K562 (cell line): ENCODE measurements at regions not wholly inside any gene's neighbourhood (a gene's known extent, or its start where the extent isn't known, plus 50 kb on each side); places are given as distances from the start of the nearest gene placed in this dataset.

ENCODE experiments used
- ATAC-seq: fragments of 200-7000 bp; cut with Tn5 transposase; 3 replicates; pipeline ENCODE4 v1.9.1; 2020; ENCODE audit warnings: moderate library complexity
- BruUV-seq: library from RNA; stranded (reverse); fragments of 400-500 nt; replicated peaks from 2 replicates; lab custom pipeline; 2021; lab: Mats Ljungman, UMichigan
- CTCF ChIA-PET: fragments of 300-600 bp; formaldehyde crosslinking; extraction: SDS; loops from one replicate; lab custom pipeline; 2021; ENCODE audit warnings: low intra/inter-chr PET ratio; lab: Yijun Ruan, JAX
- POLR2A ChIA-PET: fragments of 300-600, 350-650 bp; sonication (Branson Sonifier 250); formaldehyde crosslinking; extraction: SDS; loops from one replicate; lab custom pipeline; 2021; ENCODE audit warnings: antibody characterized with exemption, inconsistent platforms; lab: Yijun Ruan, JAX
- DNase-seq, 4 experiments: peaks; one replicate each; pipeline versions ENCODE4 v3.0.0 to v3.0.0-alpha.2; 2011 to 2018; ENCODE audit warnings: low spot score in 3 of 4, mixed read lengths in 3 of 4; ENCODE audit errors: extremely low read depth in 1 of 4
- FAIRE-seq: peaks from 2 replicates; lab custom pipeline; 2011; peaks lifted over from hg19 to GRCh38; lab: Jason Lieb, UNC
- H2AFZ ChIP-seq: 2 replicates; pipeline ENCODE4 v1.6.0; 2011; ENCODE audit warnings: low read depth, low read length, control low read depth, inconsistent platforms
- H3K27ac ChIP-seq: fragments of 200-600 bp; 3 replicates; pipeline ENCODE4 v1.8.0; 2011; ENCODE audit warnings: low read depth, mild to moderate bottlenecking, control low read depth, inconsistent platforms, low read length, moderate library complexity, mixed read lengths; ENCODE audit errors: extremely low read depth
- H3K27me3 ChIP-seq, 2 experiments: fragments of 300-600 bp in 1 of 2; 2 replicates in 1 of 2; 3 replicates in 1 of 2; pipeline versions ENCODE4 v1.6.0 to v1.8.0; 2011; ENCODE audit warnings: inconsistent platforms in 2 of 2, low read length in 2 of 2, mild to moderate bottlenecking in 1 of 2, mixed read lengths in 1 of 2, moderate library complexity in 1 of 2; ENCODE audit not compliant: control insufficient read depth in 2 of 2, insufficient read depth in 2 of 2
- H3K36me3 ChIP-seq: fragments of 300-600 bp; 3 replicates; pipeline ENCODE4 v1.8.0; 2011; ENCODE audit warnings: mild to moderate bottlenecking, low read length, inconsistent platforms; ENCODE audit not compliant: control insufficient read depth, insufficient read depth
- H3K4me1 ChIP-seq, 2 experiments: fragments of 200-600 bp in 1 of 2; replicated peaks in 1 of 2; 2 replicates in 1 of 2; 3 replicates in 1 of 2; pipeline versions ENCODE4 v1.5.1 to v1.8.0; 2011; ENCODE audit warnings: inconsistent platforms in 2 of 2, low read length in 2 of 2, mild to moderate bottlenecking in 1 of 2, mixed read lengths in 1 of 2, moderate library complexity in 1 of 2; ENCODE audit not compliant: control insufficient read depth in 2 of 2, insufficient read depth in 2 of 2
- H3K4me2 ChIP-seq: 2 replicates; pipeline ENCODE4 v1.6.1; 2011; ENCODE audit warnings: low read length, control low read depth, inconsistent platforms, mixed read lengths; ENCODE audit not compliant: insufficient read depth
- H3K4me3 ChIP-seq: fragments of 200-600 bp; sonication (generic), shearing (Covaris generic); 2 replicates; pipeline ENCODE4 v1.5.1; 2016; ENCODE audit warnings: control low read depth, inconsistent platforms
- H3K79me2 ChIP-seq: fragments of 200-600 bp; 3 replicates; pipeline ENCODE4 v1.8.0; 2011; ENCODE audit warnings: low read length, inconsistent platforms; ENCODE audit not compliant: control insufficient read depth, insufficient read depth
- H3K9ac ChIP-seq, 2 experiments: 2 replicates each; pipeline versions ENCODE4 v1.6.0 to v1.6.1; 2011; ENCODE audit warnings: low read depth in 2 of 2, low read length in 2 of 2, control low read depth in 1 of 2, inconsistent platforms in 1 of 2, mild to moderate bottlenecking in 1 of 2, mixed read lengths in 1 of 2; ENCODE audit not compliant: insufficient read depth in 1 of 2
- H3K9me1 ChIP-seq: one replicate; pipeline ENCODE4 v1.6.0; 2011; ENCODE audit warnings: inconsistent platforms, mild to moderate bottlenecking, low read length, moderate library complexity; ENCODE audit not compliant: control insufficient read depth, insufficient read depth
- H3K9me3 ChIP-seq: replicated peaks from 2 replicates; pipeline ENCODE4 v1.5.1; 2011; ENCODE audit warnings: low read depth, low read length, inconsistent platforms; ENCODE audit not compliant: control insufficient read depth, insufficient read depth
- H4K20me1 ChIP-seq: replicated peaks from 2 replicates; pipeline ENCODE4 v1.6.1; 2011; ENCODE audit warnings: low read length, inconsistent platforms, mixed read lengths; ENCODE audit not compliant: control insufficient read depth, insufficient read depth
- HCFC1 ChIP-seq: IDR thresholded peaks from 2 replicates; pipeline ENCODE4 v1.6.1; 2012; ENCODE audit warnings: low read depth, low read length, improper control_type of control experiment
- HDAC6 ChIP-seq: IDR thresholded peaks from 2 replicates; pipeline ENCODE4 v1.6.1; 2012; ENCODE audit warnings: low read depth, mild to moderate bottlenecking, control low read depth, inconsistent platforms, low read length, moderate library complexity
- HNRNPH1 ChIP-seq: fragments of 200-400 bp; formaldehyde crosslinking; optimal IDR thresholded peaks from 2 replicates; pipeline ENCODE3; 2017; ENCODE audit warnings: low read depth, mild to moderate bottlenecking, low read length, moderate library complexity
- POLR2B ChIP-seq: fragments of 450-650 bp; IDR thresholded peaks from 2 replicates; pipeline ENCODE4 v1.6.1; 2018; ENCODE audit warnings: low read depth; ENCODE audit not compliant: partially characterized antibody
- POLR2G ChIP-seq: fragments of 200-400 bp; formaldehyde crosslinking; IDR thresholded peaks from 2 replicates; pipeline ENCODE4 v1.6.1; 2017; ENCODE audit warnings: low read depth, mild to moderate bottlenecking, antibody characterized with exemption, low read length, moderate library complexity
- XRCC4 ChIP-seq: IDR thresholded peaks from one replicate; pipeline ENCODE4 v1.6.1; 2011; ENCODE audit not compliant: insufficient read depth, insufficient read length; ENCODE audit errors: extremely low read depth
- ZNF431 ChIP-seq: sonication (generic); formaldehyde crosslinking; IDR thresholded peaks from 2 replicates; pipeline ENCODE4 v1.8.0; 2022; ENCODE audit warnings: mild to moderate bottlenecking, missing genetic modification reagents
- ZNF551 ChIP-seq: fragments of 250-450 bp; sonication (Bioruptor Pico); IDR thresholded peaks from 2 replicates; pipeline ENCODE4 v1.5.0; 2021; ENCODE audit warnings: mild to moderate bottlenecking, moderate library complexity
- WGBS: fragments of 100-300 bp; shearing (Covaris generic); methylation state at CpG from one replicate; pipeline ENCODE4 v1.1.6; 2016; ENCODE audit warnings: low coverage, mixed read lengths; ENCODE audit not compliant: insufficient coverage; ENCODE audit errors: missing lambda C conversion rate; 5-methylcytosine and 5-hydroxymethylcytosine counted together
- in situ Hi-C: fragments of 300-500 bp; cut with MboI; formaldehyde crosslinking; loops from 4 replicates; pipeline ENCODE4 v1.15.0; 2018; ENCODE audit warnings: inconsistent platforms, mixed read lengths
- intact Hi-C: fragments of 100-400 bp; cut with micrococcal nuclease; formaldehyde crosslinking; loops from 2 replicates; pipeline ENCODE4 v1.14.2; 2022
- TF ChIP-seq, protein P1 (sequence below): sonication (generic); formaldehyde crosslinking; IDR thresholded peaks from 2 replicates; pipeline ENCODE4 v1.9.0; 2022; ENCODE audit warnings: mild to moderate bottlenecking, missing genetic modification reagents
- TF ChIP-seq, protein P2 (sequence below): IDR thresholded peaks from 2 replicates; pipeline ENCODE4 v1.6.1; 2014; ENCODE audit warnings: antibody characterized with exemption
- TF ChIP-seq, protein P3 (sequence below): fragments of 250-450 bp; sonication (Bioruptor Pico); IDR thresholded peaks from 2 replicates; pipeline ENCODE4 v1.9.0; 2021; ENCODE audit warnings: mild to moderate bottlenecking
- TF ChIP-seq, protein P4 (sequence below): sonication (generic); formaldehyde crosslinking; IDR thresholded peaks from 2 replicates; pipeline ENCODE4 v1.8.1; 2023; ENCODE audit warnings: mild to moderate bottlenecking, missing genetic modification reagents
- TF ChIP-seq, protein P5 (sequence below): fragments of 200-800 bp; sonication (Bioruptor generic); IDR thresholded peaks from 2 replicates; pipeline ENCODE4 v1.6.1; 2016; ENCODE audit warnings: missing genetic modification characterization, missing compliant biosample characterization

DNA sequence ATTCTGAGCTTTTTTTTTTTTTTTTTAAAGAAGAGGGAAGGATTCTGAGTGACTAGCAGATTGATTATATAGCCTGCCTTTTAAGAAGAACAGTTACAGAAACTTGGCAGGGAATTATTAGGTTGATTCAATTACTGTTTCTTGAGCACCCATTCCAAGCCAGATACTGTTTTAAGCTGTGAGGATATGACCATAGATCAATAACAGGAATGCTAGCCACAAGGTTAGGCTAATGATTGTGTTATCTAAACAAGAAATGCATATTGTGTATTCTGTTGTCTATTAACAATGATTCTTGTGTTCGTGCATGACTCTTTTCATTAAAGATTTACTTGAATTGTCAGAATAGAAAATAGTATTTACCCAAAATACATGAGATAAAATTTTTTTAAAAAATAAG, 67.1 kb downstream of the PRORP start:
- BruUV-seq, result no TSS peak
- no peak for FAIRE-seq
- TF ChIP-seq, protein P1, sequence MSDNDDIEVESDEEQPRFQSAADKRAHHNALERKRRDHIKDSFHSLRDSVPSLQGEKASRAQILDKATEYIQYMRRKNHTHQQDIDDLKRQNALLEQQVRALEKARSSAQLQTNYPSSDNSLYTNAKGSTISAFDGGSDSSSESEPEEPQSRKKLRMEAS (CRISPR knock-in tag), result no peak
- TF ChIP-seq, protein P2, sequence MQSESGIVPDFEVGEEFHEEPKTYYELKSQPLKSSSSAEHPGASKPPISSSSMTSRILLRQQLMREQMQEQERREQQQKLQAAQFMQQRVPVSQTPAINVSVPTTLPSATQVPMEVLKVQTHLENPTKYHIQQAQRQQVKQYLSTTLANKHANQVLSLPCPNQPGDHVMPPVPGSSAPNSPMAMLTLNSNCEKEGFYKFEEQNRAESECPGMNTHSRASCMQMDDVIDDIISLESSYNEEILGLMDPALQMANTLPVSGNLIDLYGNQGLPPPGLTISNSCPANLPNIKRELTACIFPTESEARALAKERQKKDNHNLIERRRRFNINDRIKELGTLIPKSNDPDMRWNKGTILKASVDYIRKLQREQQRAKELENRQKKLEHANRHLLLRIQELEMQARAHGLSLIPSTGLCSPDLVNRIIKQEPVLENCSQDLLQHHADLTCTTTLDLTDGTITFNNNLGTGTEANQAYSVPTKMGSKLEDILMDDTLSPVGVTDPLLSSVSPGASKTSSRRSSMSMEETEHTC, result no peak
- TF ChIP-seq, protein P3, sequence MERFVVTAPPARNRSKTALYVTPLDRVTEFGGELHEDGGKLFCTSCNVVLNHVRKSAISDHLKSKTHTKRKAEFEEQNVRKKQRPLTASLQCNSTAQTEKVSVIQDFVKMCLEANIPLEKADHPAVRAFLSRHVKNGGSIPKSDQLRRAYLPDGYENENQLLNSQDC, result no peak
- TF ChIP-seq POLR2G, result no peak
- TF ChIP-seq HNRNPH1, result no peak
- TF ChIP-seq POLR2B, result no peak
- TF ChIP-seq, protein P4, sequence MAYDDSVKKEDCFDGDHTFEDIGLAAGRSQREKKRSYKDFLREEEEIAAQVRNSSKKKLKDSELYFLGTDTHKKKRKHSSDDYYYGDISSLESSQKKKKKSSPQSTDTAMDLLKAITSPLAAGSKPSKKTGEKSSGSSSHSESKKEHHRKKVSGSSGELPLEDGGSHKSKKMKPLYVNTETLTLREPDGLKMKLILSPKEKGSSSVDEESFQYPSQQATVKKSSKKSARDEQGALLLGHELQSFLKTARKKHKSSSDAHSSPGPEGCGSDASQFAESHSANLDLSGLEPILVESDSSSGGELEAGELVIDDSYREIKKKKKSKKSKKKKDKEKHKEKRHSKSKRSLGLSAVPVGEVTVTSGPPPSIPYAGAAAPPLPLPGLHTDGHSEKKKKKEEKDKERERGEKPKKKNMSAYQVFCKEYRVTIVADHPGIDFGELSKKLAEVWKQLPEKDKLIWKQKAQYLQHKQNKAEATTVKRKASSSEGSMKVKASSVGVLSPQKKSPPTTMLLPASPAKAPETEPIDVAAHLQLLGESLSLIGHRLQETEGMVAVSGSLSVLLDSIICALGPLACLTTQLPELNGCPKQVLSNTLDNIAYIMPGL, result no peak
- no peak for TF ChIP-seq ZNF431
- TF ChIP-seq, protein P5, sequence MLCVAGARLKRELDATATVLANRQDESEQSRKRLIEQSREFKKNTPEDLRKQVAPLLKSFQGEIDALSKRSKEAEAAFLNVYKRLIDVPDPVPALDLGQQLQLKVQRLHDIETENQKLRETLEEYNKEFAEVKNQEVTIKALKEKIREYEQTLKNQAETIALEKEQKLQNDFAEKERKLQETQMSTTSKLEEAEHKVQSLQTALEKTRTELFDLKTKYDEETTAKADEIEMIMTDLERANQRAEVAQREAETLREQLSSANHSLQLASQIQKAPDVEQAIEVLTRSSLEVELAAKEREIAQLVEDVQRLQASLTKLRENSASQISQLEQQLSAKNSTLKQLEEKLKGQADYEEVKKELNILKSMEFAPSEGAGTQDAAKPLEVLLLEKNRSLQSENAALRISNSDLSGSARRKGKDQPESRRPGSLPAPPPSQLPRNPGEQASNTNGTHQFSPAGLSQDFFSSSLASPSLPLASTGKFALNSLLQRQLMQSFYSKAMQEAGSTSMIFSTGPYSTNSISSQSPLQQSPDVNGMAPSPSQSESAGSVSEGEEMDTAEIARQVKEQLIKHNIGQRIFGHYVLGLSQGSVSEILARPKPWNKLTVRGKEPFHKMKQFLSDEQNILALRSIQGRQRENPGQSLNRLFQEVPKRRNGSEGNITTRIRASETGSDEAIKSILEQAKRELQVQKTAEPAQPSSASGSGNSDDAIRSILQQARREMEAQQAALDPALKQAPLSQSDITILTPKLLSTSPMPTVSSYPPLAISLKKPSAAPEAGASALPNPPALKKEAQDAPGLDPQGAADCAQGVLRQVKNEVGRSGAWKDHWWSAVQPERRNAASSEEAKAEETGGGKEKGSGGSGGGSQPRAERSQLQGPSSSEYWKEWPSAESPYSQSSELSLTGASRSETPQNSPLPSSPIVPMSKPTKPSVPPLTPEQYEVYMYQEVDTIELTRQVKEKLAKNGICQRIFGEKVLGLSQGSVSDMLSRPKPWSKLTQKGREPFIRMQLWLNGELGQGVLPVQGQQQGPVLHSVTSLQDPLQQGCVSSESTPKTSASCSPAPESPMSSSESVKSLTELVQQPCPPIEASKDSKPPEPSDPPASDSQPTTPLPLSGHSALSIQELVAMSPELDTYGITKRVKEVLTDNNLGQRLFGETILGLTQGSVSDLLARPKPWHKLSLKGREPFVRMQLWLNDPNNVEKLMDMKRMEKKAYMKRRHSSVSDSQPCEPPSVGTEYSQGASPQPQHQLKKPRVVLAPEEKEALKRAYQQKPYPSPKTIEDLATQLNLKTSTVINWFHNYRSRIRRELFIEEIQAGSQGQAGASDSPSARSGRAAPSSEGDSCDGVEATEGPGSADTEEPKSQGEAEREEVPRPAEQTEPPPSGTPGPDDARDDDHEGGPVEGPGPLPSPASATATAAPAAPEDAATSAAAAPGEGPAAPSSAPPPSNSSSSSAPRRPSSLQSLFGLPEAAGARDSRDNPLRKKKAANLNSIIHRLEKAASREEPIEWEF, result no peak
- no peak for TF ChIP-seq ZNF551 (CRISPR knock-in tag)
- no peak for TF ChIP-seq HCFC1
- no peak for TF ChIP-seq HDAC6
- no peak for TF ChIP-seq XRCC4

More for the DNA sequence above, 67.1 kb downstream of the PRORP start:
- Histone ChIP-seq H3K4me3 (no peak overlapping the region), H3K36me3 (peaks cover 3% of the 10 kb centered on the region; the same call in 1 of the 3 replicates), H3K9me3 (no peaks in the 10 kb centered on the region), H3K4me2 (no peak overlapping the region), H3K27me3 (no peaks in the 10 kb centered on the region), H2AFZ (no peak overlapping the region), H3K79me2 (no peaks in the 10 kb centered on the region), H4K20me1 (no peaks in the 10 kb centered on the region), H3K9me1 (no peaks in the 10 kb centered on the region), H3K4me1 (no peaks in the 10 kb centered on the region), H3K27ac (no peak overlapping the region), H3K9ac (no peak overlapping the region)
- intact Hi-C loops (no loop called here), in situ Hi-C loops (no loop called here)
- DNase-seq (no peak), ATAC-seq (no peak)
- 73% methylated on average over 1 of the region's 1 CpG for WGBS
- ChIA-PET POLR2A (no interaction called here), CTCF (no interaction called here)
